GM23338 (cell line): ENCODE measurements at regions not wholly inside any gene's neighbourhood (a gene's known extent, or its start where the extent isn't known, plus 50 kb on each side); places are given as distances from the start of the nearest gene placed in this dataset.

Experiments used
- ATAC-seq: fragments of 200-7000 bp; cut with Tn5 transposase; 3 replicates; pipeline ENCODE4 v1.9.1; 2020
- DNase-seq: peaks from one replicate; pipeline ENCODE4 v3.0.0-alpha.2; 2015; ENCODE audit warnings: low spot score
- H2AFZ ChIP-seq: fragments of 200-600 bp; sonication (generic); 2 replicates; pipeline ENCODE4 v1.8.0; 2016; ENCODE audit warnings: antibody characterized with exemption, mild to moderate bottlenecking, moderate library complexity
- H3F3A ChIP-seq: fragments of 200-600 bp; sonication (generic); replicated peaks from 2 replicates; pipeline ENCODE4 v1.8.0; 2017; ENCODE audit warnings: antibody characterized with exemption, mixed run types, low read depth
- H3K27ac ChIP-seq: fragments of 200-600 bp; sonication (generic); 2 replicates; pipeline ENCODE4 v1.6.1; 2016; ENCODE audit warnings: low read depth
- H3K27me3 ChIP-seq: fragments of 200-600 bp; sonication (generic); 2 replicates; pipeline ENCODE4 v1.8.0; 2016; ENCODE audit warnings: mild to moderate bottlenecking, mixed run types, moderate library complexity; ENCODE audit not compliant: insufficient read depth
- H3K36me3 ChIP-seq: fragments of 200-600 bp; sonication (generic); 2 replicates; pipeline ENCODE4 v1.8.0; 2016; ENCODE audit warnings: mild to moderate bottlenecking; ENCODE audit not compliant: insufficient read depth
- H3K4me1 ChIP-seq: fragments of 200-600 bp; sonication (generic); 2 replicates; pipeline ENCODE4 v1.8.0; 2016; ENCODE audit warnings: mild to moderate bottlenecking, moderate library complexity; ENCODE audit not compliant: insufficient read depth
- H3K4me2 ChIP-seq: fragments of 200-600 bp; sonication (generic); 2 replicates; pipeline ENCODE4 v1.7.1; 2017; ENCODE audit warnings: mixed run types
- H3K4me3 ChIP-seq: fragments of 200-600 bp; sonication (generic); 2 replicates; pipeline ENCODE4 v1.6.1; 2016; ENCODE audit warnings: mixed run types
- H3K79me2 ChIP-seq: fragments of 200-600 bp; sonication (generic); replicated peaks from 2 replicates; pipeline ENCODE4 v1.8.0; 2017; ENCODE audit warnings: mild to moderate bottlenecking; ENCODE audit not compliant: insufficient read depth
- H3K9me2 ChIP-seq: fragments of 200-600 bp; sonication (generic); 2 replicates; pipeline ENCODE4 v1.8.0; 2017; ENCODE audit not compliant: insufficient read depth
- H4K20me1 ChIP-seq: fragments of 200-600 bp; sonication (generic); replicated peaks from 2 replicates; pipeline ENCODE4 v1.8.0; 2017; ENCODE audit warnings: mild to moderate bottlenecking; ENCODE audit not compliant: insufficient read depth
- H3K27ac Mint-ChIP-seq: 2 replicates; pipeline ENCODE4 v1.8.0; 2020; ENCODE audit warnings: inconsistent platforms, mild to moderate bottlenecking, moderate library complexity, mixed read lengths
- H3K27me3 Mint-ChIP-seq: 3 replicates; pipeline ENCODE4 v1.8.0; 2022; ENCODE audit warnings: low read depth, mild to moderate bottlenecking, moderate library complexity, mixed read lengths, inconsistent platforms; ENCODE audit not compliant: insufficient read depth, poor library complexity
- H3K36me3 Mint-ChIP-seq: 3 replicates; pipeline ENCODE4 v1.8.0; 2021; ENCODE audit warnings: low read depth, mild to moderate bottlenecking, inconsistent platforms, moderate library complexity, mixed read lengths
- H3K4me1 Mint-ChIP-seq: 3 replicates; pipeline ENCODE4 v1.8.0; 2020; ENCODE audit warnings: mild to moderate bottlenecking, inconsistent platforms, mixed read lengths
- H3K4me3 Mint-ChIP-seq: 3 replicates; pipeline ENCODE4 v1.8.0; 2021; ENCODE audit warnings: moderate library complexity, mild to moderate bottlenecking, inconsistent platforms, mixed read lengths
- H3K9me3 Mint-ChIP-seq: 3 replicates; pipeline ENCODE4 v1.8.0; 2020; ENCODE audit warnings: moderate library complexity, mild to moderate bottlenecking, inconsistent platforms, mixed read lengths
- CREB1 ChIP-seq: fragments of 250-450 bp; sonication (Bioruptor Pico); IDR thresholded peaks from 2 replicates; pipeline ENCODE4 v1.5.0; 2020; ENCODE audit warnings: low read depth, mild to moderate bottlenecking, moderate library complexity
- EZH2 ChIP-seq: fragments of 200-600 bp; sonication (generic); IDR thresholded peaks from one replicate; pipeline ENCODE4 v1.8.0; 2017; ENCODE audit warnings: antibody characterized with exemption, mild to moderate bottlenecking, low read depth; ENCODE audit not compliant: unreplicated experiment
- EZH2phosphoT487 ChIP-seq: fragments of 200-600 bp; sonication (generic); IDR thresholded peaks from one replicate; pipeline ENCODE4 v1.8.1; 2018; ENCODE audit warnings: antibody characterized with exemption; ENCODE audit not compliant: unreplicated experiment
- STAT1 ChIP-seq: IDR thresholded peaks from one replicate; pipeline ENCODE4 v1.6.1; 2016; ENCODE audit warnings: antibody characterized with exemption; ENCODE audit not compliant: unreplicated experiment
- TF ChIP-seq, protein P1 (sequence below): IDR thresholded peaks from one replicate; pipeline ENCODE4 v1.6.1; 2018; ENCODE audit warnings: antibody characterized with exemption; ENCODE audit not compliant: unreplicated experiment
- TF ChIP-seq, protein P2 (sequence below): IDR thresholded peaks from 2 replicates; pipeline ENCODE4 v1.6.1; 2016; ENCODE audit warnings: antibody characterized with exemption

- TF ChIP-seq, protein P1, sequence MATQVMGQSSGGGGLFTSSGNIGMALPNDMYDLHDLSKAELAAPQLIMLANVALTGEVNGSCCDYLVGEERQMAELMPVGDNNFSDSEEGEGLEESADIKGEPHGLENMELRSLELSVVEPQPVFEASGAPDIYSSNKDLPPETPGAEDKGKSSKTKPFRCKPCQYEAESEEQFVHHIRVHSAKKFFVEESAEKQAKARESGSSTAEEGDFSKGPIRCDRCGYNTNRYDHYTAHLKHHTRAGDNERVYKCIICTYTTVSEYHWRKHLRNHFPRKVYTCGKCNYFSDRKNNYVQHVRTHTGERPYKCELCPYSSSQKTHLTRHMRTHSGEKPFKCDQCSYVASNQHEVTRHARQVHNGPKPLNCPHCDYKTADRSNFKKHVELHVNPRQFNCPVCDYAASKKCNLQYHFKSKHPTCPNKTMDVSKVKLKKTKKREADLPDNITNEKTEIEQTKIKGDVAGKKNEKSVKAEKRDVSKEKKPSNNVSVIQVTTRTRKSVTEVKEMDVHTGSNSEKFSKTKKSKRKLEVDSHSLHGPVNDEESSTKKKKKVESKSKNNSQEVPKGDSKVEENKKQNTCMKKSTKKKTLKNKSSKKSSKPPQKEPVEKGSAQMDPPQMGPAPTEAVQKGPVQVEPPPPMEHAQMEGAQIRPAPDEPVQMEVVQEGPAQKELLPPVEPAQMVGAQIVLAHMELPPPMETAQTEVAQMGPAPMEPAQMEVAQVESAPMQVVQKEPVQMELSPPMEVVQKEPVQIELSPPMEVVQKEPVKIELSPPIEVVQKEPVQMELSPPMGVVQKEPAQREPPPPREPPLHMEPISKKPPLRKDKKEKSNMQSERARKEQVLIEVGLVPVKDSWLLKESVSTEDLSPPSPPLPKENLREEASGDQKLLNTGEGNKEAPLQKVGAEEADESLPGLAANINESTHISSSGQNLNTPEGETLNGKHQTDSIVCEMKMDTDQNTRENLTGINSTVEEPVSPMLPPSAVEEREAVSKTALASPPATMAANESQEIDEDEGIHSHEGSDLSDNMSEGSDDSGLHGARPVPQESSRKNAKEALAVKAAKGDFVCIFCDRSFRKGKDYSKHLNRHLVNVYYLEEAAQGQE = no peak
- TF ChIP-seq EZH2phosphoT487 = no peak
Observed at GRCh38 chr15:62430552-62430951, 265.5 kb upstream of the C2CD4B start (continued).

GRCh38 chr15:62431008-62431797 lies 266.1 kb upstream of the C2CD4B start:
- Histone ChIP-seq H4K20me1 (no peaks in the 10 kb centered on the region; the same call in 1 of the 2 replicates), H3K4me2 (no peak overlapping the region), H3K27me3 (no peaks in the 10 kb centered on the region), H3F3A (no peaks in the 10 kb centered on the region), H3K9me2 (no peaks in the 10 kb centered on the region), H2AFZ (no peak overlapping the region), H3K27ac (no peak overlapping the region), H3K4me1 (peaks cover 9% of the 10 kb centered on the region), H3K79me2 (peaks cover 13% of the 10 kb centered on the region; the same call in 1 of the 2 replicates), H3K36me3 (no peaks in the 10 kb centered on the region), H3K4me3 (no peak overlapping the region)
- DNase-seq (no peak), ATAC-seq (no peak)
- Mint-ChIP-seq H3K27me3 (no peaks in the 10 kb centered on the region), H3K9me3 (no peaks in the 10 kb centered on the region), H3K4me3 (no peak overlapping the region), H3K4me1 (peaks cover 10% of the 10 kb centered on the region), H3K36me3 (no peaks in the 10 kb centered on the region), H3K27ac (no peak overlapping the region)
- TF ChIP-seq EZH2 = no peak
- no peak for TF ChIP-seq STAT1
- TF ChIP-seq CREB1 (CRISPR knock-in tag) = no peak
- TF ChIP-seq, protein P2, sequence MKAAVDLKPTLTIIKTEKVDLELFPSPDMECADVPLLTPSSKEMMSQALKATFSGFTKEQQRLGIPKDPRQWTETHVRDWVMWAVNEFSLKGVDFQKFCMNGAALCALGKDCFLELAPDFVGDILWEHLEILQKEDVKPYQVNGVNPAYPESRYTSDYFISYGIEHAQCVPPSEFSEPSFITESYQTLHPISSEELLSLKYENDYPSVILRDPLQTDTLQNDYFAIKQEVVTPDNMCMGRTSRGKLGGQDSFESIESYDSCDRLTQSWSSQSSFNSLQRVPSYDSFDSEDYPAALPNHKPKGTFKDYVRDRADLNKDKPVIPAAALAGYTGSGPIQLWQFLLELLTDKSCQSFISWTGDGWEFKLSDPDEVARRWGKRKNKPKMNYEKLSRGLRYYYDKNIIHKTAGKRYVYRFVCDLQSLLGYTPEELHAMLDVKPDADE = no peak
- TF ChIP-seq, protein P1 = no peak
